Progenitor cell of endocrine pancreas (in vitro differentiated cells): ENCODE measurements at regions not wholly inside any gene's neighbourhood (a gene's known extent, or its start where the extent isn't known, plus 50 kb on each side); places are given as distances from the start of the nearest gene placed in this dataset.
A peak's percentile ranks its signal among the peaks of the same experiment; 100 is the strongest.

Experiments
- DNase-seq: peaks from one replicate; pipeline ENCODE4 v3.0.0; 2021; ENCODE audit warnings: low spot score; ENCODE audit not compliant: unreplicated experiment
- H3K27ac Mint-ChIP-seq: 2 replicates; pipeline ENCODE4 v1.8.0; 2021; ENCODE audit warnings: mild to moderate bottlenecking, moderate library complexity, mixed read lengths
- H3K27me3 Mint-ChIP-seq: 2 replicates; pipeline ENCODE4 v1.8.0; 2021; ENCODE audit warnings: mixed read lengths
- H3K36me3 Mint-ChIP-seq: 2 replicates; pipeline ENCODE4 v1.8.0; 2022; ENCODE audit warnings: mixed read lengths; ENCODE audit not compliant: insufficient read depth
- H3K4me1 Mint-ChIP-seq: 2 replicates; pipeline ENCODE4 v1.8.0; 2021; ENCODE audit warnings: low read depth, mixed read lengths
- H3K4me3 Mint-ChIP-seq: 2 replicates; pipeline ENCODE4 v1.8.0; 2021; ENCODE audit warnings: low read depth, mild to moderate bottlenecking, moderate library complexity, mixed read lengths
- H3K9me3 Mint-ChIP-seq: 2 replicates; pipeline ENCODE4 v1.8.0; 2021; ENCODE audit warnings: low read depth, mixed read lengths
- TF ChIP-seq, protein P1 (sequence below): fragments of 200-600 bp; sonication (generic); IDR thresholded peaks from one replicate; pipeline ENCODE4 v1.5.0; 2021; ENCODE audit warnings: antibody characterized with exemption, mild to moderate bottlenecking; ENCODE audit not compliant: unreplicated experiment

DNA sequence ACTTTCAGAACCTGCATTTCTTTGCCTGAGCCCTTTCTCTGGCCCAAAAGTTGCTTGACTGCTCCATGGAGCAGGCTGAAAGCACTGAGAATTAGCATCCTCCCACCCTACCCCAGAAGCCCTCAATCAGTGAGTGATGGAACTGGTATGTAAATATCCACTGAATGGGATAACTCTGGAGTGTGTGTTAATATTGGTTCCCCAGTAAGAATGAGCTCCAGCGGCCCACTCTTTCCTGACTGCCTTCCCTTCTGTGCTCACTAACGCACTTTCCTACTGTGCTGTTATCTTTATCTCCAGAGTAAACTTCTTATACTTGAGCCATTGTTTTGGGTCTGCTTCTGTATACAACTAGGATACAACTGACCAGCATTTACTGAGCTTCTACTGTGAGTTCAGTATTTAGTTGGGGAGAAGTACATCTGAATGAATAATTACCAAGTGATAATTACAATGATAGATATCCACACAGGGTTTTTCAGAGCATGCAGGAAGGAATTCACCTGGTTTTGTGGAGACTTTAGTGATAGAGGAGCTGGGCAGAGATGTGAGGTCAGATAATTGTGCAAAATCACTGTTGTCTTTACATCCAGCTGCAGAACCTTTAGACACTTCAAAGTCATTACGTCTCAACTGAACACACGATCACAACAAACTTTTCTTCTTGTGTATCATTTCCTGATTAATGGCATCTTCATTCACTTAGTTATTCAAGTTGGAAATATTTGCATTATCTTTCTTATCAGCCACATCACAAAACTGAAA lies 149.2 kb upstream of the BTG1 start:
- peak overlapping the region; percentile 34 for H3K27ac Mint-ChIP-seq

DNA sequence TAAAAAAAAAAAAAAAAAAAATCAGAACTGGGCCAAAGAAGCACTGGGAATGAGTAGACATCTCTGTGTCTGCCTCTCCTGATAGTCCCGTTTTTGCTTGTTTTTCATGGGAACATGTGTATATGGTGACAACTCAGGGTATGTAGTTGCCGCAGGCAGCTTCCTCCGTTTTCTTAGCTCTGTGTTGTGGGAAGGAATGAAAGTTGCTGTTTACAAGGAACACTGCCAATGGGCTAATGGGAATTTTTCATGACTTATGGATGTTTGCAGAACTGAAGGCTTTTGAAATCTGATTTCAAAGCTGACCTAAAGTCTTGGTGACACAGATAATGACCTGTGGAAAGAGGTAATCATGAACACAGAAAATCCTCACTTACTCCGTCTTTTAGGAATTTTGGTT lies 146.4 kb upstream of the BTG1 start:
- Mint-ChIP-seq H3K9me3 (no peaks in the 10 kb centered on the region), H3K4me3 (no peak overlapping the region), H3K4me1 (peaks cover 29% of the 10 kb centered on the region), H3K27ac (peak overlapping the region; percentile 62), H3K36me3 (no peaks in the 10 kb centered on the region), H3K27me3 (no peaks in the 10 kb centered on the region)
- TF ChIP-seq, protein P1, sequence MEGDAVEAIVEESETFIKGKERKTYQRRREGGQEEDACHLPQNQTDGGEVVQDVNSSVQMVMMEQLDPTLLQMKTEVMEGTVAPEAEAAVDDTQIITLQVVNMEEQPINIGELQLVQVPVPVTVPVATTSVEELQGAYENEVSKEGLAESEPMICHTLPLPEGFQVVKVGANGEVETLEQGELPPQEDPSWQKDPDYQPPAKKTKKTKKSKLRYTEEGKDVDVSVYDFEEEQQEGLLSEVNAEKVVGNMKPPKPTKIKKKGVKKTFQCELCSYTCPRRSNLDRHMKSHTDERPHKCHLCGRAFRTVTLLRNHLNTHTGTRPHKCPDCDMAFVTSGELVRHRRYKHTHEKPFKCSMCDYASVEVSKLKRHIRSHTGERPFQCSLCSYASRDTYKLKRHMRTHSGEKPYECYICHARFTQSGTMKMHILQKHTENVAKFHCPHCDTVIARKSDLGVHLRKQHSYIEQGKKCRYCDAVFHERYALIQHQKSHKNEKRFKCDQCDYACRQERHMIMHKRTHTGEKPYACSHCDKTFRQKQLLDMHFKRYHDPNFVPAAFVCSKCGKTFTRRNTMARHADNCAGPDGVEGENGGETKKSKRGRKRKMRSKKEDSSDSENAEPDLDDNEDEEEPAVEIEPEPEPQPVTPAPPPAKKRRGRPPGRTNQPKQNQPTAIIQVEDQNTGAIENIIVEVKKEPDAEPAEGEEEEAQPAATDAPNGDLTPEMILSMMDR, result no peak
- no peak for DNase-seq

More for the DNA sequence above, 149.2 kb upstream of the BTG1 start:
- DNase-seq, result no peak
- Mint-ChIP-seq H3K9me3 (no peaks in the 10 kb centered on the region), H3K27me3 (no peaks in the 10 kb centered on the region), H3K36me3 (no peaks in the 10 kb centered on the region), H3K4me1 (peaks cover 29% of the 10 kb centered on the region), H3K4me3 (no peak overlapping the region)
- TF ChIP-seq, protein P1, result no peak

DNA sequence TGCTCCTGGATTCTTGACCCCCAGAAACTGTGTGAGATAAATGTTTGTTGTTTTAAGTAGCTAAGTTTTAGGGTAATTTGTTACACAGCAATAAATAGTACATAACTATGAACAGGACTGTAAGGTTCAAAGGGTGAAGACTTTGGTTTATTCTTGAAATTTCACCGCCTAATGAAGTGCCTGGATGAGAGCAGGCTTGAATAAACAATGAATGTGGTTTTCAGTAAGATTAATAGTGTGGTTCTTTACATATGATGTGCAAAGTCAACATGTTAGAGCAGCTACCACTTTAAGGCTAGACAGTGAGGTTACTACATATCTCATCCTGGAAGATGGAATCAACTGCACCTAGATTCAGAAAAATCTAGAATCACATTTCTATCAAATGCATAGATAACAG lies 145.2 kb upstream of the BTG1 start:
- TF ChIP-seq, protein P1, result no peak
- H3K36me3 Mint-ChIP-seq, result no peaks in the 10 kb centered on the region
- H3K27ac Mint-ChIP-seq, result no peak overlapping the region
- H3K9me3 Mint-ChIP-seq, result no peaks in the 10 kb centered on the region
- peaks cover 29% of the 10 kb centered on the region for H3K4me1 Mint-ChIP-seq
- no peak overlapping the region for H3K4me3 Mint-ChIP-seq
- DNase-seq, result no peak
- H3K27me3 Mint-ChIP-seq, result no peaks in the 10 kb centered on the region

DNA sequence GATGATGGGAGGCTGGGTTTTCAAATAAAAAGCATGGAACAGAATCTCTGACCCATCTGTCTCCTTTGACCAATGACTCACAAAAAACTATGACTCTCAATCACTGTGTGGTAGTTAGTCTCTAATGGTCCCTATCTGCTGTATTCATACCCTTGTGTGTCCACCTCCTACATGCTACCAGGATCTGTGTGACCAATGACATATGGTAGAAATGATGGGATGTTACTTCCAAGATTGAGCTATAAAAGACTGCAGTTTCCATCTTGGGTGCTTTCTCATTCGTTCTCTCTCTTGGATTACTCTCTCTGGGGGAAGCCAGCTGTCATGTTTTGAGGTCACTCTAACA lies 144.7 kb upstream of the BTG1 start:
- DNase-seq, result no peak
- Mint-ChIP-seq H3K9me3 (no peaks in the 10 kb centered on the region), H3K4me1 (peaks cover 26% of the 10 kb centered on the region), H3K27ac (no peak overlapping the region), H3K36me3 (no peaks in the 10 kb centered on the region), H3K4me3 (no peak overlapping the region), H3K27me3 (no peaks in the 10 kb centered on the region)
- TF ChIP-seq, protein P1, result no peak

DNA sequence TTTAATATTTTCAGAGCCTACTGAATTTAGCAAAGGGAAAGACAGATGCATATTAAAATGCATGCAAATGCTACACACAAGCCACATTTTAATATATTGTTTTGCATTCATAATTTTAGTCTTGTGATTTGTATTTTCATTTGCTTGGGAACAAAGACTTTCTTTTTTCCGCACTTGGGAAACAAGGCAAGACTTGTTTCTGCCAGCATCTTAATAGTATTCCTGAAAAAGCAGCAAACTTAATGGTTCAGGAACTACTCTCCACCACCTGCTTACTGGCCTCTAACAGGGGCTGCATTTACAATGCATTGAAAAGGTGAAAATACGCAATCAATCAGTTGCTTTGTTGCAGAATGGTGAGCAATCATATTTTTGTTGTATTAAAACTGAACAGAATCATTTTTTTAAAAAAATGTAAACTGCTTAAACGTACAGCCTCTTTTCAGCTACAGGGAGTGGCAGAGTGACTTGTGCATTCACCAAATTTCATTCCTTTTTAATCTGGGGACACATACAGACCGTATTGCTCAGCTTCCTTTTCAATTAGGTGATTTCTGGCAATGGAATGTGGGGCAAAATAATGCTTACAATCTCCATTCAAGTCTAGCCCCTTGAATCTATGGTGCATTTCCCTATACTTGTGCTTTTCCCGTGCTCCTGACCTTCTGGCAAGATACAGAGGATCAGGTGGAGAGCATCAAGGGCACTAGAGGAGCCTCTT lies 144.1 kb upstream of the BTG1 start:
- no peaks in the 10 kb centered on the region for H3K36me3 Mint-ChIP-seq
- peaks cover 23% of the 10 kb centered on the region for H3K4me1 Mint-ChIP-seq
- no peaks in the 10 kb centered on the region for H3K9me3 Mint-ChIP-seq
- TF ChIP-seq, protein P1, result no peak
- no peak overlapping the region for H3K4me3 Mint-ChIP-seq
- no peak overlapping the region for H3K27ac Mint-ChIP-seq
- no peaks in the 10 kb centered on the region for H3K27me3 Mint-ChIP-seq
- no peak for DNase-seq
